ENCODE measurements at regions not wholly inside any gene's neighbourhood (a gene's known extent, or its start where the extent isn't known, plus 50 kb on each side); places are given as distances from the start of the nearest gene placed in this dataset.

DNA sequence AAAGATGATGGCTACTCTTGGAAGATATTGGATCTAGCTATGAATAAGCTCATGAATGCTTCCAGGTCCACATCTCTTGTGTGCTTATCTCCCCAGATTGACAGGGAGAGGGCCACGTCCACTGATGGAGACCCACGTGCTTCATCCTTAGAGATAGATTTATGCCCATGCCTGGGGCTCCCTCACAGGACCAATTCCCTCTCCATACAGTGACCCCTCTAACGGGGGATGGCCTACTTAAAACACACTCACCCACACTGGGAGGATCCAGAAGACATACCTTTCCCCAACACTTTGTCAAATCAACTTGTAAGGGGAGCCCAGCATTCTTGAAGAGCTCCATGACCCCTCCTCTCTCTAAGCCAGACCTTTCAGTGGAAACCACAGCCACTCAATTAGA is 169.7 kb upstream of the CDH5 start:
- Histone ChIP-seq H3K27me3 (no peaks in the 10 kb centered on the region), H3K9me3 (ENCODE audit: low read depth) (no peaks in the 10 kb centered on the region), H3K4me2 (no peak overlapping the region), H4K20me1 (ENCODE audit: insufficient read depth, poor library complexity, severe bottlenecking) (no peaks in the 10 kb centered on the region), H3K79me2 (no peaks in the 10 kb centered on the region), H2AFZ (no peak overlapping the region), H3K36me3 (replicated peaks; ENCODE audit: insufficient read depth, low read depth) (no peaks in the 10 kb centered on the region), H3K4me1 (ENCODE audit: insufficient read depth) (no peaks in the 10 kb centered on the region), H3K4me3 (no peak overlapping the region), H3K27ac (no peak overlapping the region), H3K9me2 (replicated peaks; ENCODE audit: insufficient read depth) (no peaks in the 10 kb centered on the region)
- WGBS (ENCODE audit: low lambda C conversion rate, missing lambda C conversion rate): 94% methylated on average over 3 of the region's 3 CpGs
- TF ChIP-seq EZH2phosphoT487 (IDR thresholded peaks at IDR 0.05; ENCODE audit: low read depth, severe bottlenecking, unreplicated experiment): no peak
- TF ChIP-seq, protein P1, sequence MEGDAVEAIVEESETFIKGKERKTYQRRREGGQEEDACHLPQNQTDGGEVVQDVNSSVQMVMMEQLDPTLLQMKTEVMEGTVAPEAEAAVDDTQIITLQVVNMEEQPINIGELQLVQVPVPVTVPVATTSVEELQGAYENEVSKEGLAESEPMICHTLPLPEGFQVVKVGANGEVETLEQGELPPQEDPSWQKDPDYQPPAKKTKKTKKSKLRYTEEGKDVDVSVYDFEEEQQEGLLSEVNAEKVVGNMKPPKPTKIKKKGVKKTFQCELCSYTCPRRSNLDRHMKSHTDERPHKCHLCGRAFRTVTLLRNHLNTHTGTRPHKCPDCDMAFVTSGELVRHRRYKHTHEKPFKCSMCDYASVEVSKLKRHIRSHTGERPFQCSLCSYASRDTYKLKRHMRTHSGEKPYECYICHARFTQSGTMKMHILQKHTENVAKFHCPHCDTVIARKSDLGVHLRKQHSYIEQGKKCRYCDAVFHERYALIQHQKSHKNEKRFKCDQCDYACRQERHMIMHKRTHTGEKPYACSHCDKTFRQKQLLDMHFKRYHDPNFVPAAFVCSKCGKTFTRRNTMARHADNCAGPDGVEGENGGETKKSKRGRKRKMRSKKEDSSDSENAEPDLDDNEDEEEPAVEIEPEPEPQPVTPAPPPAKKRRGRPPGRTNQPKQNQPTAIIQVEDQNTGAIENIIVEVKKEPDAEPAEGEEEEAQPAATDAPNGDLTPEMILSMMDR (IDR thresholded peaks at IDR 0.05; ENCODE audit: poor library complexity): no peak
- no peak for TF ChIP-seq EZH2 (IDR thresholded peaks at IDR 0.05; ENCODE audit: borderline replicate concordance)
- DNase-seq (ENCODE audit: low spot score): no peak

DNA sequence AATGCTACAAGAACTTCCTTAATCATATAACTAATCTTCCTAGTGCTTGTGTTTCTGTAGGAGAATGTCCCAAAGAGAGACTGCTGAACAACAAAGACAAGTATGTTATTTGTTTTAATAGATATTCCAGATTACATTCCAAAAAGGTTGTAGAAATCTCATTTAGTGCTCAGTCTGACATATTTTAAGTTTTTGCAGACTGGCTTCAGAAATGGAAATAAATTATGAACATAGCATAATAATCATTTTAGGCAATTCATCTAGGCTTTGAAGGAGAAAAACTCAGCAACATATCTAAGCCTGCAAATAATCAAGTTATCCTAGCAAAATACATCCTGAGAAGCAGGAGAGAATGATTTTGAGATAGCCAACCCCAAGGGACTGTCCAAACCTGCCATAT is 171.6 kb upstream of the CDH5 start:
- no peak for DNase-seq (ENCODE audit: low spot score)
- Histone ChIP-seq H3K4me2 (no peak overlapping the region), H3K79me2 (no peaks in the 10 kb centered on the region), H2AFZ (no peak overlapping the region), H3K9me2 (replicated peaks; ENCODE audit: insufficient read depth) (no peaks in the 10 kb centered on the region), H4K20me1 (ENCODE audit: insufficient read depth, poor library complexity, severe bottlenecking) (no peaks in the 10 kb centered on the region), H3K9me3 (ENCODE audit: low read depth) (no peaks in the 10 kb centered on the region), H3K27ac (no peak overlapping the region), H3K36me3 (replicated peaks; ENCODE audit: insufficient read depth, low read depth) (no peaks in the 10 kb centered on the region), H3K4me1 (ENCODE audit: insufficient read depth) (no peaks in the 10 kb centered on the region), H3K27me3 (no peaks in the 10 kb centered on the region), H3K4me3 (no peak overlapping the region)
- TF ChIP-seq EZH2 (IDR thresholded peaks at IDR 0.05; ENCODE audit: borderline replicate concordance) (no peak), EZH2phosphoT487 (IDR thresholded peaks at IDR 0.05; ENCODE audit: low read depth, severe bottlenecking, unreplicated experiment) (no peak)
- TF ChIP-seq, protein P1 (IDR thresholded peaks at IDR 0.05; ENCODE audit: poor library complexity): no peak

DNA sequence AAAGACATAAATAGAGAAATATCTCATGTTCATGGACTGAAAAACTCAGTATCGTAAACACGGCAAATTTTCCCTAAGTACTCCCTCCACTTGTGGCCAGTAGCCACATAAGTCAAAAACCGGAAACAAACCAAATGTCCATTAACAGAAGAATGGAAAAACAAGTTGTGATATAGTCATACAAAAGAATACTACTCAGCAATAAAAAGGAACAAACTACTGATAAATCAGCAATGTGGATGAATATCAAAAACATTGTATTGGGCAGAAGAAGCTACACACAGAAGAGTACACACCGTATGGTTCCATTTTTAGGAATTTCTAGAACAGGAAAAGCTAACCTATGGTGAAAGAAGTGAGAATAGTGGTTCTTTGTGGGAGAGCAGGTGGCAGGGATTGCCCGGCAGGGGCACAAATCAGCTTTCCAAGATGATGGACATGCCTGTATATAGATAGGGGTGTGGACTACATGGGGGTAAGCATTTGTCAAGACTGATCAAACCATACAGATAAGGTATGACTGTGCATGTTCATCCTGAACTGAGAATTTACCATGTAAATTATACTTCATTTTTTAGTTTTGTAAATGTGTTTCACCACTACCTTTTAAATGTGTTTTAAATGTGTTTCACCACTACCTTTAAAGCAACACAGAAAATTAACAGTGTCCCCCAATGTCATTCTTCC is 172.8 kb upstream of the CDH5 start:
- TF ChIP-seq, protein P1 (IDR thresholded peaks at IDR 0.05; ENCODE audit: poor library complexity): no peak
- no peak for TF ChIP-seq EZH2phosphoT487 (IDR thresholded peaks at IDR 0.05; ENCODE audit: low read depth, severe bottlenecking, unreplicated experiment)
- TF ChIP-seq EZH2 (IDR thresholded peaks at IDR 0.05; ENCODE audit: borderline replicate concordance): no peak
- 82% methylated on average over 5 of the region's 5 CpGs for WGBS (ENCODE audit: low lambda C conversion rate, missing lambda C conversion rate)

More for the DNA sequence above, 172.8 kb upstream of the CDH5 start:
- no peaks in the 10 kb centered on the region for H3K9me2 ChIP-seq (replicated peaks; ENCODE audit: insufficient read depth)
- no peaks in the 10 kb centered on the region for H4K20me1 ChIP-seq (ENCODE audit: insufficient read depth, poor library complexity, severe bottlenecking)
- no peaks in the 10 kb centered on the region for H3K9me3 ChIP-seq (ENCODE audit: low read depth)
- H3K79me2 ChIP-seq: no peaks in the 10 kb centered on the region
- H3K27ac ChIP-seq: no peak overlapping the region
- no peak overlapping the region for H3K4me2 ChIP-seq
- H3K4me3 ChIP-seq: no peak overlapping the region
- DNase-seq (ENCODE audit: low spot score): no peak
- no peaks in the 10 kb centered on the region for H3K4me1 ChIP-seq (ENCODE audit: insufficient read depth)
- H2AFZ ChIP-seq: no peak overlapping the region
- no peaks in the 10 kb centered on the region for H3K27me3 ChIP-seq
- no peaks in the 10 kb centered on the region for H3K36me3 ChIP-seq (replicated peaks; ENCODE audit: insufficient read depth, low read depth)
